ENCODE measurements at regions not wholly inside any gene's neighbourhood (a gene's known extent, or its start where the extent isn't known, plus 50 kb on each side); places are given as distances from the start of the nearest gene placed in this dataset.

DNA sequence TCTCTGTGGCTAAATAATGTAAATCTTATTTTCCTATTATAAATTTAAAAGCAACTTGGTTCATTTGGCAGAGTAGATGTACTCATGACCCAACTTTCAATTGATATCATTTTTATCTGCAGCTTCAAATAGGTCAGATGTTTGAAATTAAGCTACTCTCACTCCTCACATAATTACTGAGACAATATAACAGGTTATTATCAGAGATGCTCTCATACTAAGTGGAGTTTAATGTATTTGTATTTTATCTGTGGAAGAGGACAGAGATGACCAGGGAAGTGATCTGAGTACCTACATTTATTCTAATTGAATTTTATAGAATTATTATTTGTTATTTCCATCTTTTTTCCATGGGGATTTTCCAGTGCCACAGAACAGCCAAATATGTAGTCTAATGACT lies 177.4 kb upstream of the PRLR start:
- TF ChIP-seq POLR2A (IDR thresholded peaks at IDR 0.05; ENCODE audit: low read depth, low read length) (no peak), POLR2AphosphoS5 (IDR thresholded peaks at IDR 0.05; ENCODE audit: low read depth, low read length) (no peak), SPI1 (IDR thresholded peaks at IDR 0.05; ENCODE audit: low read depth, low read length) (no peak)

All from GM12891 (cell line).